HepG2 (cell line): ENCODE measurements at regions not wholly inside any gene's neighbourhood (a gene's known extent, or its start where the extent isn't known, plus 50 kb on each side); places are given as distances from the start of the nearest gene placed in this dataset.

ENCODE experiments used
- CHCHD3 ChIP-seq: sonication (generic); formaldehyde crosslinking; IDR thresholded peaks from 2 replicates; pipeline ENCODE4 v1.8.0; 2022; ENCODE audit warnings: mild to moderate bottlenecking, missing genetic modification reagents, moderate library complexity
- KDM1A ChIP-seq: IDR thresholded peaks from 2 replicates; pipeline ENCODE4 v1.6.1; 2016; ENCODE audit warnings: missing compliant biosample characterization
- TRAFD1 ChIP-seq: sonication (generic); formaldehyde crosslinking; IDR thresholded peaks from 2 replicates; pipeline ENCODE4 v1.5.1; 2020; ENCODE audit warnings: missing genetic modification reagents, mild to moderate bottlenecking, borderline replicate concordance
- ZBTB33 ChIP-seq: sonication (generic); formaldehyde crosslinking; IDR thresholded peaks from 2 replicates; pipeline ENCODE4 v1.4.0; 2020; ENCODE audit warnings: missing genetic modification reagents
- ZNF407 ChIP-seq: sonication (generic); formaldehyde crosslinking; IDR thresholded peaks from one replicate; pipeline ENCODE4 v1.5.1; 2020; ENCODE audit warnings: mild to moderate bottlenecking, missing genetic modification reagents; ENCODE audit errors: not compliant biosample characterization
- ZNF773 ChIP-seq: sonication (generic); formaldehyde crosslinking; IDR thresholded peaks from 2 replicates; pipeline ENCODE4 v1.4.0; 2020; ENCODE audit warnings: missing genetic modification reagents, borderline replicate concordance
- TF ChIP-seq, protein P1 (sequence below): sonication (generic); formaldehyde crosslinking; conservative IDR thresholded peaks from 2 replicates; pipeline ENCODE4 v1.8.0; 2022; ENCODE audit warnings: missing genetic modification reagents

DNA sequence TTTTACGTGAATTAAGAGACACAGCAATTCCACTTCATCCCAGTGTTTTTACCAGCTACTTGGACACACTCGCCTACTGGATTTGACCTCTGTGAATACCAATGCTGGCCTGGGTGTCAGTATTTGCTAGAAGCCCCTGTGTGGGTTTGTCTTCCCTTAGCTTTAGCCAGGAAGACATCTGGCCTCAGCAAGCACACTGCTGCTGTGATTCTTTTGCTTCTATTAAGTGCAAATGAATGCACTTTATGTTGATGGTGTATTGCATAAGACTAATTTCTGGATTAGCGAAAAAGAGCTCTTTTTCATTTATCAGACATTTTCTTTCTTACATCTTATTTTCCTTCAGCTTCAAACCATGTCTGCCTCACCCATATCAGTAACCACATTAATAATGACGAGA lies 140.0 kb downstream of the CHRM3 start (continued):
- no peak for TF ChIP-seq ZNF407
- TF ChIP-seq, protein P1, sequence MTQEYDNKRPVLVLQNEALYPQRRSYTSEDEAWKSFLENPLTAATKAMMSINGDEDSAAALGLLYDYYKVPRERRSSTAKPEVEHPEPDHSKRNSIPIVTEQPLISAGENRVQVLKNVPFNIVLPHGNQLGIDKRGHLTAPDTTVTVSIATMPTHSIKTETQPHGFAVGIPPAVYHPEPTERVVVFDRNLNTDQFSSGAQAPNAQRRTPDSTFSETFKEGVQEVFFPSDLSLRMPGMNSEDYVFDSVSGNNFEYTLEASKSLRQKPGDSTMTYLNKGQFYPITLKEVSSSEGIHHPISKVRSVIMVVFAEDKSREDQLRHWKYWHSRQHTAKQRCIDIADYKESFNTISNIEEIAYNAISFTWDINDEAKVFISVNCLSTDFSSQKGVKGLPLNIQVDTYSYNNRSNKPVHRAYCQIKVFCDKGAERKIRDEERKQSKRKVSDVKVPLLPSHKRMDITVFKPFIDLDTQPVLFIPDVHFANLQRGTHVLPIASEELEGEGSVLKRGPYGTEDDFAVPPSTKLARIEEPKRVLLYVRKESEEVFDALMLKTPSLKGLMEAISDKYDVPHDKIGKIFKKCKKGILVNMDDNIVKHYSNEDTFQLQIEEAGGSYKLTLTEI (CRISPR knock-in tag), result no peak
- no peak for TF ChIP-seq ZNF773
- TF ChIP-seq CHCHD3 (CRISPR knock-in tag), result no peak
- no peak for TF ChIP-seq KDM1A
- TF ChIP-seq ZBTB33, result no peak
- no peak for TF ChIP-seq TRAFD1 (CRISPR knock-in tag)
